Uterus (tissue), 2 donors: ENCODE measurements at regions not wholly inside any gene's neighbourhood (a gene's known extent, or its start where the extent isn't known, plus 50 kb on each side); places are given as distances from the start of the nearest gene placed in this dataset.

ENCODE experiments used
- POLR2A ChIP-seq, 2 donors: fragments of 450-650 bp; IDR thresholded peaks; one replicate each; pipeline ENCODE4 v1.6.1; 2016; ENCODE audit warnings: antibody characterized with exemption in 2 of 2, mild to moderate bottlenecking in 1 of 2, moderate library complexity in 1 of 2
- TF ChIP-seq, protein P1 (sequence below), 4 experiments: fragments of 200-600 bp in 2 of 4; fragments of 450-650 bp in 2 of 4; sonication (generic) in 2 of 4; IDR thresholded peaks; one replicate each; pipeline ENCODE4 v1.5.1; 2016 to 2019; ENCODE audit warnings: antibody characterized with exemption in 4 of 4, mild to moderate bottlenecking in 2 of 4, moderate library complexity in 1 of 4

DNA sequence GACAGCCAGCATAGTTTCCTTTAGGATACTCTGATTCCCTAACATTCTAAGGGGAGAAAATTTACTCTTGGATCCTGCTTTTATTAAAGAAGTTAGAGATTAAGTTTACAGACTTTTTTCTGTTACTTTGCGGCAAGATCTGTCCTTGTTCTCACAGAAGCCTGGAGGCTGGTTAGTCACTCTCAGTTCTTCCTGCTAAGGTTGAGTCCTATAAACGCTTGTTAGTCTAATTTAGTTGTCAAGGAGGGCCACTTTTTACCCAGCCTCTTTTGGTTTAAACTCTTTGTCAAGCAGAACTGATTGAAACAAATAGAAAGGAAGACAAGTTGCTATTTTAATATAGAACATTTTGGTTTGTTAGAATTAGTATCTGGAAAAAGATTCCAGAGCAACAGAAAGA is 89.7 kb downstream of the C21orf91 start:
- TF ChIP-seq, protein P1, sequence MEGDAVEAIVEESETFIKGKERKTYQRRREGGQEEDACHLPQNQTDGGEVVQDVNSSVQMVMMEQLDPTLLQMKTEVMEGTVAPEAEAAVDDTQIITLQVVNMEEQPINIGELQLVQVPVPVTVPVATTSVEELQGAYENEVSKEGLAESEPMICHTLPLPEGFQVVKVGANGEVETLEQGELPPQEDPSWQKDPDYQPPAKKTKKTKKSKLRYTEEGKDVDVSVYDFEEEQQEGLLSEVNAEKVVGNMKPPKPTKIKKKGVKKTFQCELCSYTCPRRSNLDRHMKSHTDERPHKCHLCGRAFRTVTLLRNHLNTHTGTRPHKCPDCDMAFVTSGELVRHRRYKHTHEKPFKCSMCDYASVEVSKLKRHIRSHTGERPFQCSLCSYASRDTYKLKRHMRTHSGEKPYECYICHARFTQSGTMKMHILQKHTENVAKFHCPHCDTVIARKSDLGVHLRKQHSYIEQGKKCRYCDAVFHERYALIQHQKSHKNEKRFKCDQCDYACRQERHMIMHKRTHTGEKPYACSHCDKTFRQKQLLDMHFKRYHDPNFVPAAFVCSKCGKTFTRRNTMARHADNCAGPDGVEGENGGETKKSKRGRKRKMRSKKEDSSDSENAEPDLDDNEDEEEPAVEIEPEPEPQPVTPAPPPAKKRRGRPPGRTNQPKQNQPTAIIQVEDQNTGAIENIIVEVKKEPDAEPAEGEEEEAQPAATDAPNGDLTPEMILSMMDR (IDR thresholded peaks at IDR 0.05) = no peak
- no peak for TF ChIP-seq POLR2A (IDR thresholded peaks at IDR 0.05)
